Activated naive CD8-positive, alpha-beta T cell treated with anti-CD3 and anti-CD28 coated beads, Interleukin-2, amount 50 U/mL, for 24 hours (primary cell): ENCODE measurements at regions not wholly inside any gene's neighbourhood (a gene's known extent, or its start where the extent isn't known, plus 50 kb on each side); places are given as distances from the start of the nearest gene placed in this dataset.
"Not testable (repeated sequence)": the region's sequence is repeated elsewhere in the genome, so short reads cannot be mapped to it uniquely, and the experiment has no call there.

Experiments used
- ATAC-seq: fragments of 150-1000 bp; cut with Tn5 transposase; one replicate; pipeline ENCODE4 v1.10.0; 2021
- DNase-seq: peaks from one replicate; pipeline ENCODE4 v3.0.0; 2021
- H3K27ac Mint-ChIP-seq: one replicate; pipeline ENCODE4 v1.8.0; 2021; ENCODE audit warnings: mild to moderate bottlenecking, mixed read lengths
- H3K27me3 Mint-ChIP-seq: one replicate; pipeline ENCODE4 v1.8.0; 2021; ENCODE audit warnings: mixed read lengths
- H3K36me3 Mint-ChIP-seq: one replicate; pipeline ENCODE4 v1.8.0; 2021; ENCODE audit warnings: low read depth, mixed read lengths
- H3K4me1 Mint-ChIP-seq: one replicate; pipeline ENCODE4 v1.8.0; 2021; ENCODE audit warnings: mixed read lengths
- H3K4me3 Mint-ChIP-seq: one replicate; pipeline ENCODE4 v1.8.0; 2021; ENCODE audit warnings: mild to moderate bottlenecking, moderate library complexity, mixed read lengths
- H3K9me3 Mint-ChIP-seq: one replicate; pipeline ENCODE4 v1.8.0; 2021; ENCODE audit warnings: mixed read lengths

DNA sequence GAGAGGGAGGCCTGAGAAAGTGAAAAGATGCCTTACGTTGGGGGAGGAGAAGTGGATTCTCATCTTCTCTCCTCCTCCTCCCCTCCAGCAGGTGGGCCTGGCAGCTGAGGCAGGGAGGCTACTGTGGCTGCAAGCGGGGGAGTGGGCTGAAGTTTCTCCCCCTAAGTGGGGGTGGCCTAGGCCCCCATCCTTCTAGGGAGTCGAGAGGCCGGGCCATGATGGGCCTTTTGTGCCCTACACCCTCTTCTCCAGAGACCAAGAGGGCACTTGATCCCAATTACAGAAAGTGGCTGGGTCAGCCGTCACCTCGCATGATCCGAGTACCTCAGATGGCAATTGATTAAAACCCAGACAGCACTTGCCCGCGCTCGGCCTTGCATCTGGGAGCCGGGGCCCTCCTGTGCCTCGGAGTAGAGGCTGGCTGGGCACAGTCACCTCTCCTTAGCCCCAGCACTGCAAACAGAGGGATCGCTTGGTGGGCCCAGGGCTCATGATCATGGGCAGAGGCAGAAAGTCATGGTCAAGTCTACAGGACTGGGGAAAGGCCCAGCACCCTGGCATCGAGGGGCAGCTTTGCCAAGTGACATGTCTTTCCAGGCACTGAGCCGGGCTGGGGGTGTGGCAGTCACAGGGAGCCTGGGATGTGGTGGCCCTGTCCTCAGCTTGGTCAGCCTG, 78.3 kb downstream of the IRX5 start:
- Mint-ChIP-seq H3K9me3 (no peaks in the 10 kb centered on the region), H3K27me3 (no peaks in the 10 kb centered on the region)

DNA sequence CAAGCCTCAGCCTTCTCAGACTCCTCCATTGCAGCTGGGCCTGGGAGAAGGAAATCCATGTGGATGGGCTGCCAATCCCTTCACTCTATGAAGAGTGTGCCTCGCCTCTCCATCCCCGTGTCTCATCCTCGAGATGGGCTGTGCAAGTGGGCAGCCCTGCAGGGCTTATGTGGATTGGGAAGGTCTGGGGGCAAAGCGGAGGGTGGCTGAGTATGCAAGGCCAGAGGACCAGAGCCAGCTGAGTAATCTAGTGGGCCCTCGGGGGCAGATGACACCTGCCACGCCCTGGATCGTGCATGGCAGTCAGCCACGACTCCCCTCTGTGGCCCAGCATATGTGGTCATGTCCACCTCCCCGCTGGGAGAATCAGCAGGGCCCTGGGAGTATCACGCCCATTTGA, 78.9 kb downstream of the IRX5 start:
- ATAC-seq (no peak), DNase-seq (no peak)
- Mint-ChIP-seq H3K4me1 (no peaks in the 10 kb centered on the region), H3K27me3 (no peaks in the 10 kb centered on the region), H3K9me3 (no peaks in the 10 kb centered on the region), H3K4me3 (no peak overlapping the region), H3K27ac (no peak overlapping the region), H3K36me3 (no peaks in the 10 kb centered on the region)

More for the DNA sequence above, 78.3 kb downstream of the IRX5 start:
- no peak overlapping the region for H3K4me3 Mint-ChIP-seq
- no peak overlapping the region for H3K27ac Mint-ChIP-seq
- no peaks in the 10 kb centered on the region for H3K36me3 Mint-ChIP-seq
- no peaks in the 10 kb centered on the region for H3K4me1 Mint-ChIP-seq
- DNase-seq (no peak), ATAC-seq (no peak)

GRCh38 chr16:55010492-55011160, 80.0 kb downstream of the IRX5 start:
- H3K4me3 Mint-ChIP-seq = no peak overlapping the region
- ATAC-seq (no peak), DNase-seq (no peak)
- H3K27me3 Mint-ChIP-seq = no peaks in the 10 kb centered on the region
- H3K36me3 Mint-ChIP-seq = no peaks in the 10 kb centered on the region
- no peak overlapping the region for H3K27ac Mint-ChIP-seq
- H3K4me1 Mint-ChIP-seq = no peaks in the 10 kb centered on the region
- no peaks in the 10 kb centered on the region for H3K9me3 Mint-ChIP-seq

GRCh38 chr16:55012362-55012761, 81.7 kb downstream of the IRX5 start:
- Mint-ChIP-seq H3K4me3 (no peak overlapping the region), H3K27me3 (no peaks in the 10 kb centered on the region), H3K36me3 (no peaks in the 10 kb centered on the region), H3K9me3 (no peaks in the 10 kb centered on the region), H3K4me1 (no peaks in the 10 kb centered on the region), H3K27ac (no peak overlapping the region)
- DNase-seq (no peak), ATAC-seq (no peak)

DNA sequence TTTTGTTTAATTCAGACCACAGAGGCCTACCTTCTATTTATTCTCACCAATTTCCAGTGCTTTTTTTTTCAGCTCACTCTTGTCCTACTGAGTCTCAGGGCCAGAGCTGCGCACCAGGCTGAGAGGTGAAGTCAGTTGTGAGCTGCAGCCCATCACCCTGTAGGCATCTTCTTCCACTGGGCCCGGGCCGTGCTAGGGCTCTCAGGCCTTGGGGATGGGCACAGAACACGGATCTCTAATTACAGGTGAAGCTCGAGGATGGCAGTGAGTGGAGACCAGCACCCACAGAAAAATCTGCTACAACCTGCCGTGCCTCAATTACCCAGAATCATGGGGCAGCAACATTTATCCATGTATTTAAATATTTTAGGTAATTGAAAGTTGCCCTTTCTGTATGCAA, 82.1 kb downstream of the IRX5 start:
- Mint-ChIP-seq H3K4me1 (no peaks in the 10 kb centered on the region), H3K4me3 (no peak overlapping the region)
- ATAC-seq = no peak

GRCh38 chr16:55014022-55014421, 83.4 kb downstream of the IRX5 start:
- Mint-ChIP-seq H3K4me3 (no peak overlapping the region), H3K27me3 (no peaks in the 10 kb centered on the region), H3K9me3 (no peaks in the 10 kb centered on the region), H3K4me1 (no peaks in the 10 kb centered on the region), H3K27ac (no peak overlapping the region), H3K36me3 (no peaks in the 10 kb centered on the region)
- DNase-seq (no peak), ATAC-seq (no peak)

More for the DNA sequence above, 82.1 kb downstream of the IRX5 start:
- no peaks in the 10 kb centered on the region for H3K27me3 Mint-ChIP-seq
- H3K27ac Mint-ChIP-seq = no peak overlapping the region
- H3K36me3 Mint-ChIP-seq = no peaks in the 10 kb centered on the region
- H3K9me3 Mint-ChIP-seq = no peaks in the 10 kb centered on the region
- DNase-seq = no peak

DNA sequence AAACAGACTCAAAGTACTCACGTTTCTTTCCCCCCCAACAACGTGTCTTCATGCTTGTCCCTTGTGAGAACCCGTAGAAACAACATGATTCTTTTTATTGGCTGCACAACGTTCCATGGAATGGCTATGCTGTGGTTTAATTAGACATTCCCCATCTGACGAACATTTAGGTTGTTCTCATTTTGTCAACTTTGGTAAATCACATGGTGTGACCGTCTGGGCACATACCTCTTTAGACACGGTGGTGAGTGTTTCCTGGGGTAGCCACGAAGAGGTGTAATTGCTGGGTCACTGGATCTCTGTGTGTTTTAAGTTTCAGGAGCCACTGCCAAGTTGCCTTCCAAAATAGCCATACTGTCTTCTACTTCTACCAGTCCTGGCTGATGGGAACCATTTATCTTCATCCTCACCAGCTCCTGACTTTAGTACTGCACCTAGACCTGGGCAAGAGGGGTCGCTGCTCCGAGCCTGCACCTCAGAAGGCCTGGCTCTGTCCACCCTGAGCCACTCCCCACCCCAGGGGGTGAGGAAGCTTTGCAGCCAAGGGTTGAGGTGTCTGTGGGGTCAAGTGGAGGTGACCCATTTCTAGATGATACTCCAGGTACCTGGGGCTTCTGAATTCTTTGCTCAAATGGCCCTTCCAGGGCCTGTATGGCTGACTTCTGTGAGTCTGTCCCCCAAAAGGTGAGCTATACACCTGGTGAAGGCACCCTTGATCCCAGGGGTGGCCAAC, 84.7 kb downstream of the IRX5 start:
- H3K27me3 Mint-ChIP-seq = peaks cover 7% of the 10 kb centered on the region
- H3K4me3 Mint-ChIP-seq = no peak overlapping the region
- H3K27ac Mint-ChIP-seq = no peak overlapping the region
- no peaks in the 10 kb centered on the region for H3K4me1 Mint-ChIP-seq
- no peaks in the 10 kb centered on the region for H3K36me3 Mint-ChIP-seq
- no peak for ATAC-seq
- peaks cover 9% of the 10 kb centered on the region for H3K9me3 Mint-ChIP-seq
- no peak for DNase-seq

DNA sequence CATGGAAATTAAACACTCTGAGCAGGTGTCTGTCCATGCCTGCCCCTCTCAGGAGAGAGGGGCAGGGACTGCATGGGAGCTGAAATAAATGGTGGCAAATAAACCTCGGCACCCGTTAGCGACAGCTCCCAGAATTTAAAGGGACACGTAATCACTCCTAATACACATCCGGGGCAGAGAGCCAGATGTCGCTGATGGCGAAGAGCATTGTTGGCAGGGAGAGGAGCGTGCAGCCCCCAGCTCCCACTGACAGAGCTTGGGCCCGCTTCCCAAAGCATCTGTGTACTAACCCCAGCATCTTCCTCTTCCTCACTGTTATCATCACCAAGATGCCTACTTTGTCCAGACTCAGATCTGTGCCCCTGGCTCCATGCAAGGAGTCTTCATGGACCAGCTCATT, 85.8 kb downstream of the IRX5 start:
- no peaks in the 10 kb centered on the region for H3K36me3 Mint-ChIP-seq

DNA sequence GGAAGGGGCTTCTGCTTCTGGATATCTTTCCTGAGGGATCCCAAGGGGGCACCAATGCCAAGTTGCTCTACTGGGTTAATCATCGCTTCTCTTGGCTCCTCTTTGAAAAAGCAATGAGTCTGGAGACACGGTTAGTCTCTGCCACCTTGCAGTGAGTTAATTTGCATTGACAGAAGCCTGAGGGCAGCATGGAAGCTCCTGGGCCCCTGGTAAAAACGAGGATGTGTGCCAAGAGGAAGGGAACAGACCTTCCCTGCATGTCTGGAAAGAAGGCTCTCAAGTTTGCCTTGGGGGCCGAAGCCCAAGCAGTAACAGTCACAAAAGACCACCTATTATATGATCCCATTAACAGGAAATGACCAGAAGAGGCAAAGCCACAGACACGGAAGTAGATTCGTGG, 86.7 kb downstream of the IRX5 start:
- DNase-seq (no peak), ATAC-seq (no peak)
- Mint-ChIP-seq H3K9me3 (peaks cover 9% of the 10 kb centered on the region), H3K4me1 (no peaks in the 10 kb centered on the region), H3K27me3 (peaks cover 10% of the 10 kb centered on the region), H3K4me3 (no peak overlapping the region), H3K27ac (no peak overlapping the region), H3K36me3 (no peaks in the 10 kb centered on the region)

More for the DNA sequence above, 85.8 kb downstream of the IRX5 start:
- DNase-seq (no peak), ATAC-seq (no peak)
- Mint-ChIP-seq H3K27me3 (peaks cover 7% of the 10 kb centered on the region), H3K27ac (no peak overlapping the region), H3K4me1 (no peaks in the 10 kb centered on the region), H3K9me3 (peaks cover 9% of the 10 kb centered on the region), H3K4me3 (no peak overlapping the region)

DNA sequence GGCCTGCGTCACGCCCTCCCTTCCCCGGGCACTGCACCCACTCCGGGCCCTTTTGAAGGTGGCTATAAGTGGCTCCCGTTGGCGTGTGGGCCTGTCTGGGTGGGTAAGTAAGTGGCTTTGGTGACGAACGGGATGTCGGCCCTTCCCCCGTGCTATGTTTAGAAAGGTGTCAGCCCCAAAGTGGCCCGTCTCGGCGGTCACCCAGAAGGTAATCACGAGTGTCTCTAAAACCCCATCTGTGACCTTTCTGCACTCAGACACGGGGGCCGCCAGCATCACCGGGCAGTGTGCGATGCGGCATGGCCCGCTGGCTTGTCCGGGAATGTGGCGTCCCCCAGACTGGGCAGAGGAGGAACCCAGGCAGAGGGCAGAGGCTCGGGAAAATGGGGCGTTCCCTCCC, 88.2 kb downstream of the IRX5 start:
- DNase-seq = no peak
- Mint-ChIP-seq H3K27me3 (peaks cover 18% of the 10 kb centered on the region), H3K36me3 (no peaks in the 10 kb centered on the region), H3K27ac (no peak overlapping the region), H3K4me1 (no peaks in the 10 kb centered on the region), H3K9me3 (peaks cover 9% of the 10 kb centered on the region), H3K4me3 (no peak overlapping the region)
- ATAC-seq = no peak

- H3K27me3 Mint-ChIP-seq = peaks cover 19% of the 10 kb centered on the region
- no peaks in the 10 kb centered on the region for H3K4me1 Mint-ChIP-seq
- H3K4me3 Mint-ChIP-seq = no peak overlapping the region
- no peak overlapping the region for H3K27ac Mint-ChIP-seq
- ATAC-seq (no peak), DNase-seq (no peak)
- H3K9me3 Mint-ChIP-seq = peaks cover 9% of the 10 kb centered on the region
- H3K36me3 Mint-ChIP-seq = no peaks in the 10 kb centered on the region
Measured at GRCh38 chr16:55019419-55020131, 88.9 kb downstream of the IRX5 start.

DNA sequence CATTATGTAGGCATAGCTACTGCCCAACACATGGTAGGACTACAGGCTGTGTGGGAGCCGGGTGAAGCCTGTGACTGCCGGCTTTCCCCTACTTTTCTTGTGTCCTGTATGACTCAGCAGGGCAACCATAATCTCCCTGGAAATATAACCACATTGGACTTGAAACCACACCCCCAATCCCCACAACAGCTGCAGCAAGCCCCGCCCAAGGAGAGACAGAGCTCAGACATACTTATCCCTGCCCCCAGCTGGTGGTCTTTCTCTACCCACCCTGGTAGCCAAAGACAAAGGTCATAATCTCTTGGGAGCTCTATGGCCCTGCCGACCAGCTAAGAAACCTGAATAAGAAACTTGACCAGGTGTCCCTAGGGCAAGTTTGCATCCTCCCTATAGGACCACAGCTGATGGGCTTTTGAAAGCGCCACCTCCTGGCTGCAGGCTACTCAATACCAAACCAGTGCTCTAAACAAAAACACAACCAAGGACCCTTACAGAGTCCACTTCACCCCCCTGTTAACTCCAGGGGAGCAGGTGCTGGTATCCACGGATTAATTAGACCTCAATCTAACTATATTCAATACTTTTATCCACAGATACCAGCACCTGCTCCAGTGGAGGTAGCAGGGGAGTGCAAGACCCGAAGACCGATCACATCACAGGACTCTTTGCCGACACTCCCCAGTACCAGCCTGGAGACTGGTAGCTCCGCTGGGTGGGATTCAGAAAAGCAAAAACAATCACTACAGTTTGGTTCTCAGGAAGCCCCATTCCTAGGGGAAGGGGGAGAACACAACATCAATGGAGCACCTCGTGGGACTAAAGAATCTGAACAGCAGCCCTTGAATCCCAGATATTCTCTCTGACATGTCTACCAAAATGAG, 91.2 kb downstream of the IRX5 start:
- Mint-ChIP-seq H3K27ac (no peak overlapping the region), H3K4me1 (no peaks in the 10 kb centered on the region), H3K36me3 (no peaks in the 10 kb centered on the region), H3K27me3 (peaks cover 22% of the 10 kb centered on the region), H3K4me3 (no peak overlapping the region), H3K9me3 (peaks cover 9% of the 10 kb centered on the region)
- no peak for DNase-seq
- ATAC-seq = no peak

DNA sequence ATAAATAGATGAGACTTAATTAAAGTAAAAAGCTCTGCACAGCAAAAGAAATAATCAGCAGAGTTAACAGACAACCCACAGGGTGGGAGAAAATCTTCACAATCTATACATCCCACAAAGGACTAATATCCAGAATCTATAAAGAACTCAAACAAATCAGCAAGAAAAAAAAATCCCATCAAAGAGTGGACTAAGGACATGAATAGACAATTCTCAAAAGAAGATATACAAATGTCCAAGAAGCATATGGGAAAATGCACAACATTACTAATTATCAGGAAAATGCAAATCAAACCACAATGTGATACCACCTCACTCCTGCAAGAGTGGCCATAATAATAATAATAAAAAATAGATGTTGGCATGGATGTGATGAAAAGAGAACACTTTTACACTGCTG, 96.6 kb downstream of the IRX5 start:
- not testable (repeated sequence) for H3K4me1 Mint-ChIP-seq, ATAC-seq, H3K36me3 Mint-ChIP-seq, H3K4me3 Mint-ChIP-seq, H3K27ac Mint-ChIP-seq, DNase-seq
- peaks cover 14% of the 10 kb centered on the region for H3K9me3 Mint-ChIP-seq
- H3K27me3 Mint-ChIP-seq = peaks cover 15% of the 10 kb centered on the region

DNA sequence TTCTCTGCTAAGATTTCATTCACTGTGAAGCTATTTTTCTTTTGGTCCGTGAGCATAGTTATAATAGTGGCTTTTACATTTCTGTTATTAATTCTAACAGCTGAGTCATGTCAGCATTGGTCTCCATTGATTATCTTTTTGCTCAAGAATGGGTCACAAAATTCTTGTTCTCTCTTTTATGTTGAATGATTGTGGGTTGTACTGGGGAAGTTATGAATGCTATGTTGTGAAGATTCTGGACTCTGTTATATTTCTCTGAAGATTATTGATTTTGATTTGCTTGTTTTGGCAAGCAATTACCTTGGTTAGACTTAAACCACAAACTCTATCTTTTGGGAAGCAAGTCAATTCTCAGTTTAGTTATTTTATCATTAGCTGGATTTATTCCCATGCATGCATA, 98.8 kb downstream of the IRX5 start:
- Mint-ChIP-seq H3K27me3 (peaks cover 5% of the 10 kb centered on the region), H3K4me1 (no peaks in the 10 kb centered on the region), H3K27ac (no peak overlapping the region), H3K36me3 (no peaks in the 10 kb centered on the region), H3K4me3 (no peak overlapping the region), H3K9me3 (peaks cover 14% of the 10 kb centered on the region)
- ATAC-seq (no peak), DNase-seq (no peak)
